HG03432 (cell line): ENCODE measurements at regions not wholly inside any gene's neighbourhood (a gene's known extent, or its start where the extent isn't known, plus 50 kb on each side); places are given as distances from the start of the nearest gene placed in this dataset.
A peak's percentile ranks its signal among the peaks of the same experiment; 100 is the strongest.

Experiments
- ATAC-seq: cut with Tn5 transposase; IDR thresholded peaks from one replicate; pipeline ENCODE4 v1.9.1; 2021; ENCODE audit warnings: mild to moderate bottlenecking, moderate library complexity; ENCODE audit not compliant: unreplicated experiment

GRCh38 chr1:115493834-115494233, 147.9 kb upstream of the VANGL1 start:
- ATAC-seq = no peak

- ATAC-seq = no peak
Observed at GRCh38 chr1:115492880-115493279, 148.9 kb upstream of the VANGL1 start.

GRCh38 chr1:115492019-115492595, 149.7 kb upstream of the VANGL1 start:
- ATAC-seq = no peak

GRCh38 chr1:115491298-115492018, 150.3 kb upstream of the VANGL1 start:
- no peak for ATAC-seq

- ATAC-seq = no peak
Observed at GRCh38 chr1:115479055-115479482, 141.0 kb upstream of the NGF start.

- no peak for ATAC-seq
Observed at GRCh38 chr1:115477071-115477470, 139.0 kb upstream of the NGF start.

- no peak for ATAC-seq
Observed at GRCh38 chr1:115476616-115477015, 138.6 kb upstream of the NGF start.

- no peak for ATAC-seq
Observed at GRCh38 chr1:115475901-115476300, 137.9 kb upstream of the NGF start.

GRCh38 chr1:115475252-115475651, 137.2 kb upstream of the NGF start:
- ATAC-seq = no peak

GRCh38 chr1:115473986-115474565, 136.0 kb upstream of the NGF start:
- ATAC-seq = no peak

GRCh38 chr1:115469703-115470476, 131.8 kb upstream of the NGF start:
- ATAC-seq = peak; percentile 58

- ATAC-seq = no peak
Observed at GRCh38 chr1:115467790-115468189, 129.7 kb upstream of the NGF start.

GRCh38 chr1:115467196-115467595, 129.1 kb upstream of the NGF start:
- no peak for ATAC-seq

GRCh38 chr1:115466433-115466832, 128.4 kb upstream of the NGF start:
- ATAC-seq = no peak

GRCh38 chr1:115465802-115466363, 127.8 kb upstream of the NGF start:
- no peak for ATAC-seq

GRCh38 chr1:115463347-115463746, 125.3 kb upstream of the NGF start:
- ATAC-seq = no peak

- no peak for ATAC-seq
Observed at GRCh38 chr1:115462566-115463076, 124.6 kb upstream of the NGF start.

GRCh38 chr1:115461526-115461925, 123.5 kb upstream of the NGF start:
- ATAC-seq = no peak

GRCh38 chr1:115459161-115459560, 121.1 kb upstream of the NGF start:
- ATAC-seq = no peak

GRCh38 chr1:115458426-115459114, 120.5 kb upstream of the NGF start:
- ATAC-seq = no peak
